ENCODE measurements at regions not wholly inside any gene's neighbourhood (a gene's known extent, or its start where the extent isn't known, plus 50 kb on each side); places are given as distances from the start of the nearest gene placed in this dataset.

DNA sequence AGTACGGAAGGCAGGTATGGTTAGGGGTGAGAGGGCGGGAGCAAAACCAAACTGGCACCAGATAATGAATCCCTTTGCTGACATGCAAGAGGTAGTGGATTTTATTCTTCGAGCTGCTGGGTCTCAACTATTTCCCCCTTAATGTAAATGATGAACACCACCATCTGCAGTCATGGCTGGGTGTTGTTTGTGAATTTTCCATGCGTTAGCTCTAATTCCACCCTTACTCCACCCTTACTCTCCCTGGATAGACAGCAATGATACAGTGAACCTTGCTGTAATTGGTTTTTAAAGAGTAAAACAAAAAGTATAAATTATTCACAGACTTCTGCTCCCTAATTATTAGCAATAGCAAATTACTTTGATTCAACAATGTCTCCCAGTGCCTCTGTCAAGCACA is 74.5 kb upstream of the PDE1C start:
- CTCF ChIA-PET (ENCODE audit: partially characterized antibody) = no interaction called here
- Mint-ChIP-seq H3K27me3 (no peaks in the 10 kb centered on the region), H3K27ac (no peak overlapping the region), H3K9me3 (peaks cover 0 to 8% (median 0%) of the 10 kb centered on the region in 8 donors), H3K36me3 (no peaks in the 10 kb centered on the region), H3K4me3 (no peak overlapping the region), H3K4me1 (no peaks in the 10 kb centered on the region)
- POLR2A ChIA-PET (ENCODE audit: partially characterized antibody) = no interaction called here
- Histone ChIP-seq H3K4me3 (ENCODE audit: low read length in 2 of 2) (no peak overlapping the region), H3K27ac (ENCODE audit: low read depth, low read length) (no peak overlapping the region), H3K4me1 (ENCODE audit: insufficient read depth, low read length) (no peaks in the 10 kb centered on the region), H3K9me3 (ENCODE audit: control insufficient read depth in 1 of 2, low read length in 2 of 2) (no peaks in the 10 kb centered on the region), H3K36me3 (ENCODE audit: insufficient read depth, low read length) (no peaks in the 10 kb centered on the region), H3K27me3 (ENCODE audit: insufficient read depth, low read length) (no peaks in the 10 kb centered on the region)
- intact Hi-C loops (cut with micrococcal nuclease) = no loop called here
- DNase-seq = no peak

DNA sequence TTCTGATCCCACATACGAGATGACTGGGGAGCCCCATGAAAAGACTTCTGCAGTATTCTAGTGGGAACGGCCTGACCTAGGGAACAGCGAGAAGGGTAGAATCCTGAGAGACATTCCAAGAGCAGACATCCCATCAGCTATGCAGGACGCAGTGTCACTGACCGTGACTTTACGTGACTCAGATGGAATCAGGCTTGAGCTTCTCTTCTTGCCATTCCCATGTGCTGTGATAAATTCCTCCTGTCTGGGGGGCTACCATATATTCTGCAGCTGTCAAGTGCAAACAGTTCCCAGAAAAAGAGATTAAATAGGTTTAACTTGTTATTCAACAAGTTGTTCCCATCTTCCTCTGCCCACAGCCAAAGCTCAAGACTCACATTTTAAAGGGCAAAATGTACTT is 73.1 kb upstream of the PDE1C start:
- Histone ChIP-seq H3K36me3 (ENCODE audit: insufficient read depth, low read length) (no peaks in the 10 kb centered on the region), H3K4me1 (ENCODE audit: insufficient read depth, low read length) (no peaks in the 10 kb centered on the region), H3K9me3 (ENCODE audit: control insufficient read depth in 1 of 2, low read length in 2 of 2) (no peaks in the 10 kb centered on the region), H3K27ac (ENCODE audit: low read depth, low read length) (no peak overlapping the region), H3K27me3 (ENCODE audit: insufficient read depth, low read length) (no peaks in the 10 kb centered on the region), H3K4me3 (ENCODE audit: low read length in 2 of 2) (no peak overlapping the region)
- H3K27me3 Mint-ChIP-seq = no peaks in the 10 kb centered on the region
- H3K27ac Mint-ChIP-seq = no peak overlapping the region
- H3K4me3 Mint-ChIP-seq = no peak overlapping the region
- no peaks in the 10 kb centered on the region for H3K4me1 Mint-ChIP-seq
- peaks cover 0 to 8% (median 2%) of the 10 kb centered on the region in 8 donors for H3K9me3 Mint-ChIP-seq
- intact Hi-C loops (cut with micrococcal nuclease) = no loop called here
- H3K36me3 Mint-ChIP-seq = no peaks in the 10 kb centered on the region
- no peak for DNase-seq
- ChIA-PET CTCF (ENCODE audit: partially characterized antibody) (no interaction called here), POLR2A (ENCODE audit: partially characterized antibody) (no interaction called here)

DNA sequence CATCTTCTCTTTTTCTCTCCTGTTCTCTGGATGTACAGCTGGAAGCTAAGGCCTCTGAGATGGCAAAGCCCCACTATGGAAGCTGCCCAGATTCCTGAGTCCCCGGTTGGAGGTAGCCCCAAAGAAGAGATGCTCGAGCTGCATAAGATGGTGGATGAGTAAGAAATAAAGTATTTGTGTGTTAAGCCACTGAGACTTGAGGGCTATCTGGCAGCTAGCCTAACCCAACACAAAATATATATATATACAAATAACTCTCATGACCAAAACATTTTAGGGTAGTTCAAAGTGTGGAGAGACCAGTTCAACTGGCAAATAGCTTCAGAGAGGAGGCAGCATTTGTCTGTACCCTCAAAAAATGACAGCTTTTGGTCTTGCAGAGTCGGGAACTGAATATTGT is 72.4 kb upstream of the PDE1C start:
- Histone ChIP-seq H3K4me3 (ENCODE audit: low read length in 2 of 2) (no peak overlapping the region), H3K27ac (ENCODE audit: low read depth, low read length) (no peak overlapping the region), H3K36me3 (ENCODE audit: insufficient read depth, low read length) (no peaks in the 10 kb centered on the region), H3K27me3 (ENCODE audit: insufficient read depth, low read length) (no peaks in the 10 kb centered on the region), H3K9me3 (ENCODE audit: control insufficient read depth in 1 of 2, low read length in 2 of 2) (no peaks in the 10 kb centered on the region), H3K4me1 (ENCODE audit: insufficient read depth, low read length) (no peaks in the 10 kb centered on the region)
- Mint-ChIP-seq H3K4me3 (peak overlapping the region in 1 of 8 donors; percentile 42), H3K36me3 (no peaks in the 10 kb centered on the region), H3K27ac (no peak overlapping the region), H3K9me3 (peaks cover 0 to 8% (median 2%) of the 10 kb centered on the region in 8 donors), H3K4me1 (no peaks in the 10 kb centered on the region), H3K27me3 (no peaks in the 10 kb centered on the region)
- POLR2A ChIA-PET (ENCODE audit: partially characterized antibody) = no interaction called here
- no peak for DNase-seq
- CTCF ChIA-PET (ENCODE audit: partially characterized antibody) = no interaction called here
- intact Hi-C loops (cut with micrococcal nuclease) = no loop called here

DNA sequence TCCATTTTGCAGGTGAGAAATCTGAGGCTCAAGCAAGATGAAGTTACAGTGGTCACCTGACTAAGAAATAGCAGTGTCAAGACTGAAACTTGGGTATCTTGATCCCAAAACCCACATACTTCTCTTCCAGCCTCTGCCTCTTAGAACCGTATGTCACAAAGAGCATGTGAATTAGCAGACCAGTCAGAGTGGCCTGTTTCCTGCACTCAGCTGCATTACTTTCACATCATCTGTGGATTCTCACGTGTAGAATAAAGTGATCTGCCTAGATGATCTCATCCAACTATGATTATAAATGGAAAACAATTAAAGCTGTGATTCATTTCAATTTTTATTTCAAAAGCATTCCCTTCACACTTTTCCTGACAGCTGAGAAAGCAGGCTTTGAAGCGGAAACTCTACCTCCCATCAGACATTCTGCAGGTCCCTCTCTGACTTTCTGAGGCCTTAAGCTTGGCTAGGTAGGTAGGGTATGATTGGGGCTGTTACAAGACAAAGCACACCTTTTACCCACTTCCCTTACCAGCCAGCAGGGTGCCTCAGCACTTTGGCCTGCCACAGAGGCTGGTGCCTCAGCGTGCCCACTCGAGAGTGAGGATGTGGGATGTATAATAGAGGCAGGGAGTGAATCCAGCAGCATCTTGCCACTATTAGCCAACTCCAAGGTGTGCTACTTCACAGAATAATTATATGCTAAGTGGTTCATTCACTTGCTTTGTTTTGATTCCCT is 70.2 kb upstream of the PDE1C start:
- Mint-ChIP-seq H3K27ac (no peak overlapping the region), H3K27me3 (no peaks in the 10 kb centered on the region), H3K4me1 (no peaks in the 10 kb centered on the region), H3K9me3 (peaks cover 0 to 13% (median 3%) of the 10 kb centered on the region in 8 donors), H3K4me3 (no peak overlapping the region), H3K36me3 (no peaks in the 10 kb centered on the region)
- intact Hi-C loops (cut with micrococcal nuclease) = no loop called here
- no peak for DNase-seq
- Histone ChIP-seq H3K9me3 (ENCODE audit: control insufficient read depth in 1 of 2, low read length in 2 of 2) (no peaks in the 10 kb centered on the region), H3K27me3 (ENCODE audit: insufficient read depth, low read length) (no peaks in the 10 kb centered on the region), H3K27ac (ENCODE audit: low read depth, low read length) (no peak overlapping the region), H3K36me3 (ENCODE audit: insufficient read depth, low read length) (no peaks in the 10 kb centered on the region), H3K4me3 (ENCODE audit: low read length in 2 of 2) (no peak overlapping the region), H3K4me1 (ENCODE audit: insufficient read depth, low read length) (no peaks in the 10 kb centered on the region)
- POLR2A ChIA-PET (ENCODE audit: partially characterized antibody) = no interaction called here
- CTCF ChIA-PET (ENCODE audit: partially characterized antibody) = no interaction called here

DNA sequence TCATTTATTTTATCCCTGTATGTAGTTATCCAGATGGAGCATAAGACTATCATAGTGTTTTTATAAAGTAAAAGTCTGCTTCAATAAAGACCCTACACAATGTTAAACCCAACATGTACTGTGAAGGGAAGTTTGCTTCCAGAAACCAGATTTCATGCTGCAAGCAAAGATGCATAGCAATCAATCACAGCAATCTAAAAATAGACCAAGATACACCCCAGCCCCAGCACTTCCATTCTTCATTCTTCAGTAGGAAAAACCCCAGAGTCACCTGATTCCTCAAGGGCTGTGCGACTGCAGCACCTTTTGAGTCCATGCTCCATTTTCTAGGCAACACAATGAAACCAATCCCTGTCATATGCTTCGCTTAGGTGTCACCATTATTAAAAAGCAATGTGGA is 66.9 kb upstream of the PDE1C start:
- Histone ChIP-seq H3K27ac (ENCODE audit: low read depth, low read length) (no peak overlapping the region), H3K9me3 (ENCODE audit: control insufficient read depth in 1 of 2, low read length in 2 of 2) (no peaks in the 10 kb centered on the region), H3K27me3 (ENCODE audit: insufficient read depth, low read length) (no peaks in the 10 kb centered on the region), H3K4me3 (ENCODE audit: low read length in 2 of 2) (no peak overlapping the region), H3K4me1 (ENCODE audit: insufficient read depth, low read length) (no peaks in the 10 kb centered on the region), H3K36me3 (ENCODE audit: insufficient read depth, low read length) (no peaks in the 10 kb centered on the region)
- intact Hi-C loops (cut with micrococcal nuclease) = no loop called here
- ChIA-PET CTCF (ENCODE audit: partially characterized antibody) (no interaction called here), POLR2A (ENCODE audit: partially characterized antibody) (no interaction called here)
- H3K9me3 Mint-ChIP-seq = peaks cover 2 to 18% (median 10%) of the 10 kb centered on the region in 8 donors
- no peaks in the 10 kb centered on the region for H3K4me1 Mint-ChIP-seq
- H3K36me3 Mint-ChIP-seq = no peaks in the 10 kb centered on the region
- no peak for DNase-seq
- H3K27ac Mint-ChIP-seq = no peak overlapping the region
- no peaks in the 10 kb centered on the region for H3K27me3 Mint-ChIP-seq
- H3K4me3 Mint-ChIP-seq = no peak overlapping the region

DNA sequence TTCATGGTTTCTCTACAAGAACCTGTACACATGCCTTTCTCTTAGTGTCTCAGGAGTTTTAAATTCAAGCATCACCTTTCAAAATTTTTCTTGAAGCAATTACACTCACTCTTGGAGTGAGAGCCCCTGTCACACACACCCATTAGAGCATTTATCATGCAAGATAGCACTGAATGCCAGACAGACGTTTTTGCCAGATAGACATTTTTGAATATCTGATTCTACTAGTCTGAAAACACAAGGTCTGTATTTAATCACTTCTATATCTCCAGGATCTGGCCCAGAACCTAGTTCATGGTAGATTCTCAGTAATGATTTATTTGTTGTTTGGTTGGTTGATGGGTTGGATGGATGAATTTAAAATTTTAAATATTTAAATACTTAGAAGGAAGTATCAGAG is 60.9 kb upstream of the PDE1C start:
- ChIA-PET CTCF (ENCODE audit: partially characterized antibody) (no interaction called here), POLR2A (ENCODE audit: partially characterized antibody) (no interaction called here)
- Mint-ChIP-seq H3K27me3 (no peaks in the 10 kb centered on the region), H3K9me3 (peaks cover 3 to 22% (median 13%) of the 10 kb centered on the region in 8 donors), H3K27ac (peak overlapping the region in 1 of 7 donors; percentile 30), H3K4me3 (no peak overlapping the region), H3K36me3 (no peaks in the 10 kb centered on the region), H3K4me1 (no peaks in the 10 kb centered on the region)
- H3K9me3 ChIP-seq (ENCODE audit: control insufficient read depth in 1 of 2, low read length in 2 of 2) = no peaks in the 10 kb centered on the region
- H3K27ac ChIP-seq (ENCODE audit: low read depth, low read length) = no peak overlapping the region
- no peak for DNase-seq
- no peaks in the 10 kb centered on the region for H3K4me1 ChIP-seq (ENCODE audit: insufficient read depth, low read length)
- intact Hi-C loops (cut with micrococcal nuclease) = no loop called here
- H3K27me3 ChIP-seq (ENCODE audit: insufficient read depth, low read length) = no peaks in the 10 kb centered on the region
- H3K4me3 ChIP-seq (ENCODE audit: low read length in 2 of 2) = no peak overlapping the region
- no peaks in the 10 kb centered on the region for H3K36me3 ChIP-seq (ENCODE audit: insufficient read depth, low read length)

DNA sequence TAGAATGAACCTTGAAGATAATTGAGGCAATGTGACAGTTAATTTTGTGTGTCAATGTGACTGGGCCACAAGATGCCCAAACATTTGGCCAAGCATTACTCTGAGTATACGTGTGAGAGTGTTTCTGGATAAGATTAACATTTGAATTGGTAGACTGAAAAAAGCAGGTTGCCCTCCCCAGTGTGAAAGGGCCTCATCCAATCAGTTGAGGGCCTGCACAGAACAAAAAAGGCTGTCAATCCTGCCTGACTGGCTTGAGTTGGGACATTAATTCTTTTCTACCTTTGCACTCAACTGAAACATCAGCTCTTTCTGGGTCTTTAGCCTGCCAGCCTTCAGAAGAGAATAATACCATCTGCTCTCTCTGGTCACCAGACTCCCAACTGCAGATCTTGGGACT is 56.6 kb upstream of the PDE1C start:
- no peak for DNase-seq
- intact Hi-C loops (cut with micrococcal nuclease) = no loop called here

More for the DNA sequence above, 56.6 kb upstream of the PDE1C start:
- H3K27me3 Mint-ChIP-seq = no peaks in the 10 kb centered on the region
- Histone ChIP-seq H3K27me3 (ENCODE audit: insufficient read depth, low read length) (no peaks in the 10 kb centered on the region), H3K4me3 (ENCODE audit: low read length in 2 of 2) (no peak overlapping the region), H3K36me3 (ENCODE audit: insufficient read depth, low read length) (no peaks in the 10 kb centered on the region), H3K27ac (ENCODE audit: low read depth, low read length) (no peak overlapping the region), H3K9me3 (ENCODE audit: control insufficient read depth in 1 of 2, low read length in 2 of 2) (no peaks in the 10 kb centered on the region), H3K4me1 (ENCODE audit: insufficient read depth, low read length) (no peaks in the 10 kb centered on the region)
- no peak overlapping the region for H3K27ac Mint-ChIP-seq
- no peaks in the 10 kb centered on the region for H3K36me3 Mint-ChIP-seq
- ChIA-PET CTCF (ENCODE audit: partially characterized antibody) (no interaction called here), POLR2A (ENCODE audit: partially characterized antibody) (no interaction called here)
- no peak overlapping the region for H3K4me3 Mint-ChIP-seq
- H3K4me1 Mint-ChIP-seq = no peaks in the 10 kb centered on the region
- H3K9me3 Mint-ChIP-seq = peaks cover 2 to 17% (median 10%) of the 10 kb centered on the region in 8 donors
